ENCODE measurements at regions not wholly inside any gene's neighbourhood (a gene's known extent, or its start where the extent isn't known, plus 50 kb on each side); places are given as distances from the start of the nearest gene placed in this dataset.
A peak's percentile ranks its signal among the peaks of the same experiment; 100 is the strongest.

GRCh38 chr10:89102735-89103134, 104.4 kb downstream of the CH25H start:
- H3K27me3 ChIP-seq (ENCODE audit: control insufficient read depth, insufficient read depth, low read length), result no peaks in the 10 kb centered on the region
- FAIRE-seq (no peak), DNase-seq (ENCODE audit: low read depth) (no peak)
- no peak for TF ChIP-seq CTCF (IDR thresholded peaks at IDR 0.05; ENCODE audit: insufficient read depth, low read length, severe bottlenecking)
- no peak overlapping the region for H3K4me3 ChIP-seq (ENCODE audit: low read depth, low read length)
- H3K36me3 ChIP-seq (ENCODE audit: control insufficient read depth, insufficient read depth, low read length), result no peaks in the 10 kb centered on the region

- peak; percentile 70 for FAIRE-seq
- Histone ChIP-seq H3K27me3 (ENCODE audit: control insufficient read depth, insufficient read depth, low read length) (no peaks in the 10 kb centered on the region), H3K36me3 (ENCODE audit: control insufficient read depth, insufficient read depth, low read length) (no peaks in the 10 kb centered on the region), H3K4me3 (ENCODE audit: low read depth, low read length) (no peak overlapping the region)
- no peak for DNase-seq (ENCODE audit: low read depth)
- no peak for TF ChIP-seq CTCF (IDR thresholded peaks at IDR 0.05; ENCODE audit: insufficient read depth, low read length, severe bottlenecking)
These were observed 105.2 kb downstream of the CH25H start for GRCh38 chr10:89101943-89102342.

GRCh38 chr10:89100680-89101079, 106.4 kb downstream of the CH25H start:
- H3K27me3 ChIP-seq (ENCODE audit: control insufficient read depth, insufficient read depth, low read length), result no peaks in the 10 kb centered on the region
- DNase-seq (ENCODE audit: low read depth) (no peak), FAIRE-seq (no peak)
- no peaks in the 10 kb centered on the region for H3K36me3 ChIP-seq (ENCODE audit: control insufficient read depth, insufficient read depth, low read length)
- no peak for TF ChIP-seq CTCF (IDR thresholded peaks at IDR 0.05; ENCODE audit: insufficient read depth, low read length, severe bottlenecking)
- H3K4me3 ChIP-seq (ENCODE audit: low read depth, low read length), result no peak overlapping the region

GRCh38 chr10:89097226-89097625, 106.6 kb downstream of the FAS start:
- no peaks in the 10 kb centered on the region for H3K27me3 ChIP-seq (ENCODE audit: control insufficient read depth, insufficient read depth, low read length)
- TF ChIP-seq CTCF (IDR thresholded peaks at IDR 0.05; ENCODE audit: insufficient read depth, low read length, severe bottlenecking), result no peak
- no peak overlapping the region for H3K4me3 ChIP-seq (ENCODE audit: low read depth, low read length)
- H3K36me3 ChIP-seq (ENCODE audit: control insufficient read depth, insufficient read depth, low read length), result no peaks in the 10 kb centered on the region
- no peak for FAIRE-seq
- no peak for DNase-seq (ENCODE audit: low read depth)

- DNase-seq (ENCODE audit: low read depth) (no peak), FAIRE-seq (no peak)
- Histone ChIP-seq H3K27me3 (ENCODE audit: control insufficient read depth, insufficient read depth, low read length) (no peaks in the 10 kb centered on the region), H3K36me3 (ENCODE audit: control insufficient read depth, insufficient read depth, low read length) (no peaks in the 10 kb centered on the region), H3K4me3 (ENCODE audit: low read depth, low read length) (no peak overlapping the region)
- TF ChIP-seq CTCF (IDR thresholded peaks at IDR 0.05; ENCODE audit: insufficient read depth, low read length, severe bottlenecking), result no peak
These were observed 105.2 kb downstream of the FAS start for GRCh38 chr10:89095701-89096391.

GRCh38 chr10:89093728-89094127, 103.1 kb downstream of the FAS start:
- no peak overlapping the region for H3K4me3 ChIP-seq (ENCODE audit: low read depth, low read length)
- no peaks in the 10 kb centered on the region for H3K27me3 ChIP-seq (ENCODE audit: control insufficient read depth, insufficient read depth, low read length)
- no peak for DNase-seq (ENCODE audit: low read depth)
- no peaks in the 10 kb centered on the region for H3K36me3 ChIP-seq (ENCODE audit: control insufficient read depth, insufficient read depth, low read length)
- no peak for TF ChIP-seq CTCF (IDR thresholded peaks at IDR 0.05; ENCODE audit: insufficient read depth, low read length, severe bottlenecking)
- FAIRE-seq, result no peak

Measured in bronchial epithelial cell (primary cell).